ENCODE measurements at regions not wholly inside any gene's neighbourhood (a gene's known extent, or its start where the extent isn't known, plus 50 kb on each side); places are given as distances from the start of the nearest gene placed in this dataset.

GRCh38 chr2:104758199-104758620 is 95.7 kb upstream of the POU3F3 start:
- Histone ChIP-seq H4K20me1 (ENCODE audit: insufficient read depth, poor library complexity, severe bottlenecking) (no peaks in the 10 kb centered on the region), H3K79me2 (no peaks in the 10 kb centered on the region), H2AFZ (no peak overlapping the region), H3K36me3 (replicated peaks; ENCODE audit: insufficient read depth, low read depth) (no peaks in the 10 kb centered on the region), H3K4me1 (ENCODE audit: insufficient read depth) (peaks cover 3% of the 10 kb centered on the region), H3K9me2 (replicated peaks; ENCODE audit: insufficient read depth) (no peaks in the 10 kb centered on the region), H3K4me2 (peak overlapping the region; percentile 54), H3K9me3 (ENCODE audit: low read depth) (no peaks in the 10 kb centered on the region), H3K4me3 (no peak overlapping the region), H3K27ac (no peak overlapping the region), H3K27me3 (no peaks in the 10 kb centered on the region)
- TF ChIP-seq EZH2phosphoT487 (IDR thresholded peaks at IDR 0.05; ENCODE audit: low read depth, severe bottlenecking, unreplicated experiment) = no peak
- TF ChIP-seq, protein P1, sequence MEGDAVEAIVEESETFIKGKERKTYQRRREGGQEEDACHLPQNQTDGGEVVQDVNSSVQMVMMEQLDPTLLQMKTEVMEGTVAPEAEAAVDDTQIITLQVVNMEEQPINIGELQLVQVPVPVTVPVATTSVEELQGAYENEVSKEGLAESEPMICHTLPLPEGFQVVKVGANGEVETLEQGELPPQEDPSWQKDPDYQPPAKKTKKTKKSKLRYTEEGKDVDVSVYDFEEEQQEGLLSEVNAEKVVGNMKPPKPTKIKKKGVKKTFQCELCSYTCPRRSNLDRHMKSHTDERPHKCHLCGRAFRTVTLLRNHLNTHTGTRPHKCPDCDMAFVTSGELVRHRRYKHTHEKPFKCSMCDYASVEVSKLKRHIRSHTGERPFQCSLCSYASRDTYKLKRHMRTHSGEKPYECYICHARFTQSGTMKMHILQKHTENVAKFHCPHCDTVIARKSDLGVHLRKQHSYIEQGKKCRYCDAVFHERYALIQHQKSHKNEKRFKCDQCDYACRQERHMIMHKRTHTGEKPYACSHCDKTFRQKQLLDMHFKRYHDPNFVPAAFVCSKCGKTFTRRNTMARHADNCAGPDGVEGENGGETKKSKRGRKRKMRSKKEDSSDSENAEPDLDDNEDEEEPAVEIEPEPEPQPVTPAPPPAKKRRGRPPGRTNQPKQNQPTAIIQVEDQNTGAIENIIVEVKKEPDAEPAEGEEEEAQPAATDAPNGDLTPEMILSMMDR (IDR thresholded peaks at IDR 0.05; ENCODE audit: poor library complexity) = no peak
- no peak for TF ChIP-seq EZH2 (IDR thresholded peaks at IDR 0.05; ENCODE audit: borderline replicate concordance)
- peak; percentile 37 for DNase-seq (ENCODE audit: low spot score)
- 10% methylated on average over 9 of the region's 9 CpGs for WGBS (ENCODE audit: low lambda C conversion rate, missing lambda C conversion rate)

- no peak for DNase-seq (ENCODE audit: low spot score)
- no peak for TF ChIP-seq EZH2phosphoT487 (IDR thresholded peaks at IDR 0.05; ENCODE audit: low read depth, severe bottlenecking, unreplicated experiment)
- TF ChIP-seq, protein P1 (IDR thresholded peaks at IDR 0.05; ENCODE audit: poor library complexity) = no peak
- TF ChIP-seq EZH2 (IDR thresholded peaks at IDR 0.05; ENCODE audit: borderline replicate concordance) = no peak
- WGBS (ENCODE audit: low lambda C conversion rate, missing lambda C conversion rate) = 86% methylated on average over 8 of the region's 8 CpGs
These were observed 91.9 kb upstream of the POU3F3 start for GRCh38 chr2:104762031-104762430.

GRCh38 chr2:104766683-104767082 is 87.2 kb upstream of the POU3F3 start:
- H3K27me3 ChIP-seq = no peaks in the 10 kb centered on the region
- DNase-seq (ENCODE audit: low spot score) = no peak
- TF ChIP-seq, protein P1 (IDR thresholded peaks at IDR 0.05; ENCODE audit: poor library complexity) = no peak
- TF ChIP-seq EZH2phosphoT487 (IDR thresholded peaks at IDR 0.05; ENCODE audit: low read depth, severe bottlenecking, unreplicated experiment) (no peak), EZH2 (IDR thresholded peaks at IDR 0.05; ENCODE audit: borderline replicate concordance) (no peak)
- no peak overlapping the region for H3K4me3 ChIP-seq
- 65% methylated on average over 10 of the region's 10 CpGs for WGBS (ENCODE audit: low lambda C conversion rate, missing lambda C conversion rate)
- no peaks in the 10 kb centered on the region for H3K4me1 ChIP-seq (ENCODE audit: insufficient read depth)
- H3K36me3 ChIP-seq (replicated peaks; ENCODE audit: insufficient read depth, low read depth) = no peaks in the 10 kb centered on the region
- H3K4me2 ChIP-seq = no peak overlapping the region
- H2AFZ ChIP-seq = no peak overlapping the region
- H3K9me2 ChIP-seq (replicated peaks; ENCODE audit: insufficient read depth) = no peaks in the 10 kb centered on the region
- no peaks in the 10 kb centered on the region for H3K79me2 ChIP-seq
- H3K9me3 ChIP-seq (ENCODE audit: low read depth) = no peaks in the 10 kb centered on the region
- H4K20me1 ChIP-seq (ENCODE audit: insufficient read depth, poor library complexity, severe bottlenecking) = no peaks in the 10 kb centered on the region
- H3K27ac ChIP-seq = no peak overlapping the region

More at GRCh38 chr2:104762031-104762430, 91.9 kb upstream of the POU3F3 start:
- Histone ChIP-seq H3K27me3 (no peaks in the 10 kb centered on the region), H4K20me1 (ENCODE audit: insufficient read depth, poor library complexity, severe bottlenecking) (no peaks in the 10 kb centered on the region), H3K4me3 (no peak overlapping the region), H3K4me2 (no peak overlapping the region), H3K9me3 (ENCODE audit: low read depth) (no peaks in the 10 kb centered on the region), H3K4me1 (ENCODE audit: insufficient read depth) (peaks cover 3% of the 10 kb centered on the region), H3K27ac (no peak overlapping the region), H3K9me2 (replicated peaks; ENCODE audit: insufficient read depth) (no peaks in the 10 kb centered on the region), H3K36me3 (replicated peaks; ENCODE audit: insufficient read depth, low read depth) (no peaks in the 10 kb centered on the region), H2AFZ (no peak overlapping the region), H3K79me2 (no peaks in the 10 kb centered on the region)

DNA sequence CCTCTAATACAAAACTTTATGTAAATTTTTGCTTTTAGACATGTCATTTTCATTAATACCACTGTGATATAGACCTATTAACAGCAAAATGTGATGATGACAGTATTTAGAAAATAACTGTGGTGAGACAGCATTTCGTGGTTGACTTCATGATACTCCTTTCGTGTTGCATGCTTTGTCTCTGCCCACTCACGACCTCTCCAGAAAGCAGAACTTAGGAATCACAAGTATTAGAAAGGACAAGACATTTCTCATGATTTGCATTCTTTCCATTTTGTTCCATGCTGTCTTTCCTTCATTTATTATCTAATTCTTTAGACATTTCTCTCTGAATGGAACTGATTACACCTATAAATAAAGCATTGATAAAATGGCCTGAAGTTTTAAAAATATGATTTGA is 85.2 kb upstream of the POU3F3 start:
- H3K9me3 ChIP-seq (ENCODE audit: low read depth) = no peaks in the 10 kb centered on the region
- H3K9me2 ChIP-seq (replicated peaks; ENCODE audit: insufficient read depth) = no peaks in the 10 kb centered on the region
- TF ChIP-seq, protein P1 (IDR thresholded peaks at IDR 0.05; ENCODE audit: poor library complexity) = no peak
- no peak for TF ChIP-seq EZH2phosphoT487 (IDR thresholded peaks at IDR 0.05; ENCODE audit: low read depth, severe bottlenecking, unreplicated experiment)
- no peak for TF ChIP-seq EZH2 (IDR thresholded peaks at IDR 0.05; ENCODE audit: borderline replicate concordance)
- no peak overlapping the region for H3K4me3 ChIP-seq
- 82% methylated on average over 3 of the region's 3 CpGs for WGBS (ENCODE audit: low lambda C conversion rate, missing lambda C conversion rate)
- no peaks in the 10 kb centered on the region for H3K4me1 ChIP-seq (ENCODE audit: insufficient read depth)
- no peak overlapping the region for H3K4me2 ChIP-seq
- no peak overlapping the region for H3K27ac ChIP-seq
- no peaks in the 10 kb centered on the region for H4K20me1 ChIP-seq (ENCODE audit: insufficient read depth, poor library complexity, severe bottlenecking)
- no peaks in the 10 kb centered on the region for H3K79me2 ChIP-seq
- no peaks in the 10 kb centered on the region for H3K36me3 ChIP-seq (replicated peaks; ENCODE audit: insufficient read depth, low read depth)
- no peak for DNase-seq (ENCODE audit: low spot score)
- H3K27me3 ChIP-seq = no peaks in the 10 kb centered on the region
- H2AFZ ChIP-seq = no peak overlapping the region
